Left renal pelvis (tissue), 4 donors: ENCODE measurements at regions not wholly inside any gene's neighbourhood (a gene's known extent, or its start where the extent isn't known, plus 50 kb on each side); places are given as distances from the start of the nearest gene placed in this dataset.
"Not testable (repeated sequence)": the region's sequence is repeated elsewhere in the genome, so short reads cannot be mapped to it uniquely, and the experiment has no call there.

Experiments used
- DNase-seq, 4 donors: peaks; one replicate each; pipeline ENCODE4 v3.0.0-alpha.2; 2013; ENCODE audit warnings: low read depth in 4 of 4, low spot score in 3 of 4

- DNase-seq, result no peak
These were observed 55.9 kb upstream of the ZNF469 start for GRCh38 chr16:88326611-88327485.

GRCh38 chr16:88327561-88328312 is 55.0 kb upstream of the ZNF469 start:
- DNase-seq, result no peak

GRCh38 chr16:88328313-88328980 is 54.3 kb upstream of the ZNF469 start:
- DNase-seq, result no peak

GRCh38 chr16:88329726-88330700 is 52.7 kb upstream of the ZNF469 start:
- no peak for DNase-seq

GRCh38 chr16:88330971-88331890 is 51.5 kb upstream of the ZNF469 start:
- DNase-seq, result no peak

- no peak for DNase-seq
These were observed 50.5 kb upstream of the ZNF469 start for GRCh38 chr16:88331989-88332920.

- not testable (repeated sequence) for DNase-seq
These were observed 49.6 kb upstream of the ZNF469 start for GRCh38 chr16:88332921-88333825.
